ENCODE measurements at regions not wholly inside any gene's neighbourhood (a gene's known extent, or its start where the extent isn't known, plus 50 kb on each side); places are given as distances from the start of the nearest gene placed in this dataset.

- peak; percentile 50 for ATAC-seq
- no peak for FAIRE-seq
- H3K9ac ChIP-seq (ENCODE audit: control insufficient read depth, insufficient read depth, low read length): no peak overlapping the region
- CTCF ChIA-PET: interaction anchor here (1.5 kb wide), 1 partner anchor 154 kb away, joined by 5 read pairs; no protein-coding TSS in a partner anchor
- DNase-seq (ENCODE audit: low read depth, low spot score): no peak
- no peaks in the 10 kb centered on the region for H3K27me3 ChIP-seq (replicated peaks in 1 of 2; ENCODE audit: control insufficient read depth in 2 of 2, insufficient read depth in 2 of 2, low read length in 1 of 2)
- no peak overlapping the region for H3K27ac ChIP-seq (ENCODE audit: control insufficient read depth, insufficient read depth)
- no TSS peak for BruUV-seq (replicated peaks)
- 13% methylated on average over 4 of the region's 4 CpGs for WGBS (ENCODE audit: insufficient coverage, insufficient replicate concordance, low lambda C conversion rate, missing lambda C conversion rate)
- in situ Hi-C loops (cut with MboI): no loop called here
- H2AFZ ChIP-seq (ENCODE audit: control insufficient read depth, low read depth, low read length): no peak overlapping the region
- RAD21 ChIA-PET (ENCODE audit: unreplicated experiment): interaction anchor here (0.5 to 1.3 kb wide), 3 partner anchors 11 to 262 kb away, joined by 3 to 4 read pairs (median 3); no protein-coding TSS in a partner anchor
- POLR2A ChIA-PET: no interaction called here
- H4K20me1 ChIP-seq (ENCODE audit: control insufficient read depth, insufficient read depth): no peaks in the 10 kb centered on the region
- H3K36me3 ChIP-seq (ENCODE audit: control insufficient read depth in 2 of 2, insufficient read depth in 2 of 2, low read length in 1 of 2): no peaks in the 10 kb centered on the region
- no peak overlapping the region for H3K4me3 ChIP-seq
- intact Hi-C loops (cut with micrococcal nuclease; ENCODE audit: unreplicated experiment): no loop called here
- H3K9me3 ChIP-seq (replicated peaks; ENCODE audit: control insufficient read depth, insufficient read depth, low read length): no peaks in the 10 kb centered on the region
- SMC1A ChIA-PET (ENCODE audit: uncharacterized antibody, unreplicated experiment): interaction anchor here (1.2 kb wide), 1 partner anchor 10 kb away, joined by 4 read pairs; no protein-coding TSS in a partner anchor
- H3K4me2 ChIP-seq (ENCODE audit: control insufficient read depth, insufficient read depth): no peak overlapping the region
- no peaks in the 10 kb centered on the region for H3K4me1 ChIP-seq (ENCODE audit: control insufficient read depth, insufficient read depth, low read length)
- no peaks in the 10 kb centered on the region for H3K79me2 ChIP-seq (ENCODE audit: control insufficient read depth, insufficient read depth, low read length)
- TF ChIP-seq SPI1 (IDR thresholded peaks at IDR 0.05; ENCODE audit: borderline replicate concordance, insufficient read depth, low read depth, low read length): peak; percentile 69; the same call in 1 of the 2 replicates
- TF ChIP-seq IKZF2 (IDR thresholded peaks at IDR 0.05): no peak
- TF ChIP-seq RUNX3 (IDR thresholded peaks at IDR 0.05; ENCODE audit: low read length): peak; percentile 6; the same call in 1 of the 2 replicates
- no peak for TF ChIP-seq PAX5 (IDR thresholded peaks at IDR 0.05; ENCODE audit: borderline replicate concordance, low read depth, low read length)
- TF ChIP-seq JUND (IDR thresholded peaks at IDR 0.05; ENCODE audit: low read depth, low read length): no peak
- TF ChIP-seq EGR1 (IDR thresholded peaks at IDR 0.05; ENCODE audit: borderline replicate concordance in 1 of 2, low read depth in 2 of 2, low read length in 2 of 2): 0 out of 3 replicates have a peak, but pooled peaks of 1 of the 2 experiments have one; percentile 25
- no peak for TF ChIP-seq YY1 (IDR thresholded peaks at IDR 0.05; ENCODE audit: low read depth, low read length)
These were observed 280.5 kb upstream of the GATB start for GRCh38 chr4:152041295-152041694.

GRCh38 chr4:152039691-152040090, 278.9 kb upstream of the GATB start:
- Histone ChIP-seq H3K4me3 (no peak overlapping the region), H3K79me2 (ENCODE audit: control insufficient read depth, insufficient read depth, low read length) (no peaks in the 10 kb centered on the region), H3K27me3 (replicated peaks in 1 of 2; ENCODE audit: control insufficient read depth in 2 of 2, insufficient read depth in 2 of 2, low read length in 1 of 2) (no peaks in the 10 kb centered on the region), H3K4me2 (ENCODE audit: control insufficient read depth, insufficient read depth) (no peak overlapping the region), H4K20me1 (ENCODE audit: control insufficient read depth, insufficient read depth) (no peaks in the 10 kb centered on the region), H3K36me3 (ENCODE audit: control insufficient read depth in 2 of 2, insufficient read depth in 2 of 2, low read length in 1 of 2) (no peaks in the 10 kb centered on the region), H3K9me3 (replicated peaks; ENCODE audit: control insufficient read depth, insufficient read depth, low read length) (no peaks in the 10 kb centered on the region), H3K4me1 (ENCODE audit: control insufficient read depth, insufficient read depth, low read length) (no peaks in the 10 kb centered on the region), H2AFZ (ENCODE audit: control insufficient read depth, low read depth, low read length) (no peak overlapping the region), H3K27ac (ENCODE audit: control insufficient read depth, insufficient read depth) (no peak overlapping the region), H3K9ac (ENCODE audit: control insufficient read depth, insufficient read depth, low read length) (no peak overlapping the region)
- no TSS peak for BruUV-seq (replicated peaks)
- 72% methylated on average over 5 of the region's 5 CpGs for WGBS (ENCODE audit: insufficient coverage, insufficient replicate concordance, low lambda C conversion rate, missing lambda C conversion rate)
- ChIA-PET RAD21 (ENCODE audit: unreplicated experiment) (no interaction called here), CTCF (no interaction called here), POLR2A (no interaction called here), SMC1A (ENCODE audit: uncharacterized antibody, unreplicated experiment) (no interaction called here)
- no peak for TF ChIP-seq PAX8 (IDR thresholded peaks at IDR 0.05)
- TF ChIP-seq CBX5 (IDR thresholded peaks at IDR 0.05; ENCODE audit: low read depth): no peak
- FAIRE-seq: no peak
- intact Hi-C loops (cut with micrococcal nuclease; ENCODE audit: unreplicated experiment) (no loop called here), in situ Hi-C loops (cut with MboI) (no loop called here)
- ATAC-seq: no peak
- DNase-seq (ENCODE audit: low read depth, low spot score): no peak

Measured in GM12878 (cell line).